RWPE1 (cell line): ENCODE measurements at regions not wholly inside any gene's neighbourhood (a gene's known extent, or its start where the extent isn't known, plus 50 kb on each side); places are given as distances from the start of the nearest gene placed in this dataset.

Experiments
- CTCF ChIA-PET: fragments of 350-600 bp; sonication (Branson Sonifier 250); formaldehyde crosslinking; extraction: SDS; loops from one replicate; lab custom pipeline; 2021; lab: Yijun Ruan, JAX
- POLR2A ChIA-PET: fragments of 400-600 bp; formaldehyde crosslinking; extraction: SDS; loops from one replicate; lab custom pipeline; 2020; ENCODE audit warnings: antibody characterized with exemption; ENCODE audit not compliant: low non-redundant PET; lab: Yijun Ruan, JAX
- DNase-seq: peaks from one replicate; pipeline ENCODE4 v3.0.0; 2012; ENCODE audit warnings: low spot score
- H3K27ac ChIP-seq: fragments of 450-650 bp; 2 replicates; pipeline ENCODE4 v1.5.1; 2017
- CTCF ChIP-seq: fragments of 450-650 bp; conservative IDR thresholded peaks from 2 replicates; pipeline ENCODE4 v1.5.1; 2017; ENCODE audit warnings: low read depth, mild to moderate bottlenecking

- POLR2A ChIA-PET, result no interaction called here
- no peak for TF ChIP-seq CTCF
- DNase-seq, result no peak
- H3K27ac ChIP-seq, result no peak overlapping the region
- CTCF ChIA-PET, result interaction anchor here (0.6 kb wide), 1 partner anchor 43 kb away, joined by 4 read pairs; no protein-coding TSS in a partner anchor
These were observed 265.7 kb downstream of the FAM170A start for GRCh38 chr5:119895066-119895465.

- DNase-seq, result no peak
- ChIA-PET CTCF (interaction anchor here (0.6 kb wide), 1 partner anchor 17 kb away, joined by 3 read pairs; no protein-coding TSS in a partner anchor), POLR2A (no interaction called here)
- H3K27ac ChIP-seq, result no peak overlapping the region
- TF ChIP-seq CTCF, result no peak
These were observed 267.6 kb downstream of the FAM170A start for GRCh38 chr5:119896826-119897536.

GRCh38 chr5:119897537-119898370 lies 268.4 kb downstream of the FAM170A start:
- CTCF ChIA-PET, result interaction anchor here (0.6 kb wide), 1 partner anchor 16 kb away, joined by 3 read pairs; no protein-coding TSS in a partner anchor
- TF ChIP-seq CTCF, result no peak
- DNase-seq, result no peak
- POLR2A ChIA-PET, result no interaction called here
- H3K27ac ChIP-seq, result no peak overlapping the region

GRCh38 chr5:119899981-119900380 lies 270.6 kb downstream of the FAM170A start:
- POLR2A ChIA-PET, result no interaction called here
- no peak for DNase-seq
- no peak overlapping the region for H3K27ac ChIP-seq
- TF ChIP-seq CTCF, result no peak
- CTCF ChIA-PET, result no interaction called here

GRCh38 chr5:119902593-119902992 lies 273.2 kb downstream of the FAM170A start:
- POLR2A ChIA-PET, result no interaction called here
- no peak for DNase-seq
- H3K27ac ChIP-seq, result no peak overlapping the region
- CTCF ChIA-PET, result interaction anchor here (0.7 kb wide), 2 partner anchors 20 to 70 kb away, joined by 3 read pairs; no protein-coding TSS in a partner anchor
- no peak for TF ChIP-seq CTCF

- ChIA-PET POLR2A (no interaction called here), CTCF (interaction anchor here (0.7 kb wide), 1 partner anchor 16 kb away, joined by 3 read pairs; no protein-coding TSS in a partner anchor)
- TF ChIP-seq CTCF, result no peak
- no peak for DNase-seq
- H3K27ac ChIP-seq, result no peak overlapping the region
These were observed 284.1 kb downstream of the FAM170A start for GRCh38 chr5:119913425-119913824.
